GM19238 (cell line): ENCODE measurements at regions not wholly inside any gene's neighbourhood (a gene's known extent, or its start where the extent isn't known, plus 50 kb on each side); places are given as distances from the start of the nearest gene placed in this dataset.

Experiments
- DNase-seq: peaks from one replicate; pipeline ENCODE4 v3.0.0; 2011; ENCODE audit warnings: low spot score; ENCODE audit not compliant: insufficient read length

- DNase-seq, result no peak
Measured at GRCh38 chr11:112400476-112401014, 139.9 kb upstream of the PLET1 start.

DNA sequence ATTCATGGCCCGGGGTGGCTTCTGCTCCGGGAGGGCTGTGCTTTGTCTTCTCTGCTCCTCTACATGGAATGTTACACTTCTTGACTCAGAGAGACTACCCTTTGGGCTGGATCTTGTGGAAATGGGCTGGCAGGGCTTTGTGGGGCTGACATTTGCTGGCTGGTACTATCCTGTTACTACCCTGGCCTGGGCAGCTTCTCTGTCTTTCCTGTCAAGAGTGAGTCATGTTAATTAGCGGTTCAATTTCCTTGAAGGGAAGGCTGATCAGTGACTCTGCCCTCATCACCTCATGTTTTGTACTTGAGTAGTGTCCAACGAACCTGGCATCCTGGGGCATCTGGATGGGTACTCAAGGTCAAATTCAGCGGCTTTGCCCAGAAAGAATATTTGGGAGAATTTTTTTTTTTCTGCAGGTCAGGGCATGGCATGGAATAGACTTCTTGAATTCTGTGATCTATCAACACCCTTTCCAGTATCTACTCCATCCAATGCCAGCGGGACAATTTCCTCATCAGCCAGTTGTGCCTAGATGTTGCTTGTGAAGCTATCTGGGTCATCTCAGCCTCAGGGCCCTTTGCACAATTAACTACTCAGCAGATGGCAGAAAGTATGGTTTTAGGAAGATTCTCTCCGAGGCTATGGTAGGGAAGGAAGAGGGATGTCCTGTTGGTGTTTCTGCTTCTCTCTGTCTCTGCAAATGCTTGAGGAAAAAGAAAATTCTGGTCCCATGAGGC, 140.5 kb upstream of the PLET1 start:
- DNase-seq, result no peak

- no peak for DNase-seq
Measured at GRCh38 chr11:112403432-112403831, 142.8 kb upstream of the PLET1 start.

GRCh38 chr11:112404112-112404511, 143.5 kb upstream of the PLET1 start:
- no peak for DNase-seq

- DNase-seq, result no peak
Measured at GRCh38 chr11:112408517-112408916, 147.9 kb upstream of the PLET1 start.

DNA sequence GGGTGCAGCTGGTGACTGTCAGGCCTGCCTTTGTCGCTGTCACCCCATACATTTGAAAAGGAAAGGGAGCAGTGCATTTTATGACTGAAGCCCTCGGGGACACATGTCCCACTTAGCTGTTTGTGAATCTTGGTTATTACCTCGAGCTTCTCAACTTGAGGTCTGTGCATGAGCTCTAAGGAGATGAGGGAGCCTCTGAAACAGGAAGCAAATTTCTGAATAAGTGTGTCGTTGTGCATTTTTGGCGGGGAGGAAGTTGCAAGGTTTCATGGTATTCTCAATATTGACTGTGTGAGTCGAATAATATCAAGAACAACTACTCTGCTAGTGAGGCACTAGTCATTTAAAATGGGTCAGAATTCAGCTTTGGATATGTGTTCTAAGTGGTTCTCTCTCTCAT, 149.7 kb upstream of the PLET1 start:
- no peak for DNase-seq

DNA sequence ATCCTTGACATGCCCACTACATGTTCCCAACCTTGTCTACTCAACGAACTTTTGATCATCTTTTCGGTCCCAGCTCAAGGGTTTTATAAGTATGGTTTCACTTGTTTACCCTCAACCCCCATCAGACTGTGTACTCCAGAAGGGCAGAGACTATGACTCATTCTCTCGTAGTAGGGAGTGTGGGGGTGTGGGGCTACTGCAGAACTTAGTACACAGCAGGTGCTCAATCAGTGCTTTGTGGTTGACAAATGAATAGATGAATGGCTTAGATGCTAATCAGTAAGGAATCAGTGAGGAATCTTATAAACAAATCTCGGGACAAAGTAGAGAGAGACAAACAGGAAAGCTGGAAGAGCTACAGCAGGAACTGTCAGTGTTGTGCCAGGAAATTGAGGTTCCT, 151.7 kb upstream of the PLET1 start:
- no peak for DNase-seq

GRCh38 chr11:112417339-112417738, 156.7 kb upstream of the PLET1 start:
- DNase-seq, result no peak

DNA sequence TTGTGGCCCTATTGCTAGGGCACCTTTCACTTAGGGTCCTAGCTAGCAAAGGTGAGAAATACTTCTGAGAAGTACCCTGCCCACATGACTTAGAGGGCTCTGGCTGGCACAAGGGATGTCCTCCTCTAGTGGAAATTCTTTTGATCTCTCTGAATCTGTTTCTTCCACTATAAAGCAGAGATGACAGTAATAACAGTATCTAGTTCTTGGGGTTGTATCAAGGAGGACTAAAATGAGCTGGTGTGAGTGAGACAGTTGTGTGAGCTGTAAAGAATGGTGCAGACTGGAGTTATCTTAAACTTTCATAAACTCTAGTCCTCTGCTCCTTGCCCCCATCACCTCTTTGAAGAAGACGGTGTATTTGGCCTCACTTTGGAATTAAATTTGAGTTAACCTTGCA, 157.8 kb upstream of the PLET1 start:
- no peak for DNase-seq

GRCh38 chr11:112421879-112422278, 161.2 kb upstream of the PLET1 start:
- DNase-seq, result no peak

DNA sequence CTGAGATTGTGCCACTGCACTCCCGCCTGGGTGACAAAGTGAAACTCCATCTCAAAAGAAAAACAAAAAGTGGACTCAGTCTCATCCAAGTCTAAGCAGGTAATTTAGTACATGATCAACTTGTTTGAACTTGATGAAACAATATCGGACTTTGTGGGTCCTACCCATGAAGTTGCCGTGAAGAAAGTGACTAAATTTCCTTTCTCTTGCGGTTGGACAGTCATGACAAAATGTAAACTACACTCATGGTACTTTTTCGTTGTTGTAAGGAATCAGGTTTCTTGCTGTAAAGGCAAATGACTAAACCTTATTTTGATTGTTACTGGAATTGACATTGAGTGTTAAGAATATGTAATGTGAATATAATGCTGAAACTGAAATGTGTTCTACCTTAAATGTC, 164.5 kb upstream of the PLET1 start:
- no peak for DNase-seq

- no peak for DNase-seq
Measured at GRCh38 chr11:112437096-112437495, 176.4 kb upstream of the PLET1 start.

DNA sequence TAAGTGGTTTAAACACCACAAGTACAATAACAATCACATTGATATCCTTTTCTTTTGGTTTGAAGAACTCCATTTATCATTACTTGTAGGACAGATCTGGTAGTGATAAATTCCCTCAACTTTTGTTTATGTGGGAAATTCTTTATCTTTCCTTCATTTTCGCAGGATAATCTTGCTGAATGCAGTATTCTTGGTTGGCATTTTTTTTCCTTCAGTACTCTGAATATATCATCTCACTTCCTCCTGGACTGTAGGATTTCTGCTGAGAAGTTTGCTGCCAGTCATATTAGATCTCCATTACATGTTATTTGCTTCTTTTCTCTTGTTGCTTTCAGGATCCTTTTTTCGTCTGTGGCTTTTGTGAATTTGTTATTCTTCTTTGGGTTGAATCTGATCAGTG, 179.0 kb upstream of the PLET1 start:
- DNase-seq, result no peak

- DNase-seq, result no peak
Measured at GRCh38 chr11:112440518-112440917, 179.9 kb upstream of the PLET1 start.

DNA sequence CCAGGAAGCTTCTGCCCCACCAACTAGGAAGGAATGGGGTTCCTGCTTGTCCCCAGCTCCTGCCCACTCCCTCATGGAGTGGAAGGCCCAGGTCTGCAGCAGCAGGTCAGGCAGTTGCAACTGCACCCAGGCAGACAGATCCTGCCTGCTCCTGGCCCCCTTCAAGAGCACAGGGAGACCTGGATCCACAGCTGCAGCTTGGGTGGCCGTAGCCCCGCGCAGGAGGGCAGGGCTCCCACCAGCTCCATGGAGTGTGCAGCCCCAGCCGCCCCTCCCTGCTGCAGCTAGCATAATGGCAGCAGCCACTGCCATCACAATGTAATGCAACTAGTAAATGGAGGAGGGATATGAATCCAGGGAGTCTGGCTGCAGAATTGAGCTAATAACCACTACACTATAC, 187.5 kb upstream of the PLET1 start:
- DNase-seq, result no peak

DNA sequence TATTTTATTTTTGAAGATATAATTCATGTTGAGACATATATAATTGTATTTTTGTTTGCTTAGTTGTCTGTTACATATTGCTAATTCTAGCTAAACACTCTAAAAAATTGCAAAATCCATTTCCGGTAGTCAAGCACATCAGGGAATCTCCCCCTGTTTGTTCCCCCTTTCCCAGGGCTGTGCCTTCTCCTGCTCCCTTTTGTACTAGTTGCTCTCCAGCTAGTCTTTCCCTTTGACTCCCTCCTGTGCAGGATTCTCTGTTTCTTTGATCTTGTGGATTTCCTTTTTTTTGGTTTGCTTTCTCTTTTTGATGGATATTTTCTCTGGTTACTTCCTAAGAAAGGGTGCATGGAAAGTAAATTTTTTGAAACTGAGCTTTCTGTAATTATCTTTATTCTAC, 188.1 kb upstream of the PLET1 start:
- DNase-seq, result no peak

DNA sequence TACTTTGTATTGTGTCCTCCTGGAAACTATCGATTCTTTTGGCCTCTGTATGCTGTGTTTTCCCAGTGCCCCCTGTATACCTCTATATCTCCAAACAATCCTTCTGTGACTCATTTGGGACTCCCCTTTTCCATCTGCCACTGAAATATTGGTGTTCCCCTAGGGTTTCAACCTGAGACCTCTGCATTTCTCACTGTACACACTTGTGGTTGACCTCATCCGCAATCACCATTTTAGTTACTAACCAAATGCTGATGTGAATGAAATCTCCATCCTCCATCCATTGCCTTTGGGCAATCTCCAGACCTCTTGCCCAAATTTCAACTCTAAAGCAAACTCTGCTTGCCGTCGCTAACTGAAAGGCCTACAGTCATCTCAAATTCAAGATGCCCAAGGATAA, 190.6 kb upstream of the PLET1 start:
- no peak for DNase-seq

- DNase-seq, result no peak
Measured at GRCh38 chr11:112453601-112454577, 193.2 kb upstream of the PLET1 start.

DNA sequence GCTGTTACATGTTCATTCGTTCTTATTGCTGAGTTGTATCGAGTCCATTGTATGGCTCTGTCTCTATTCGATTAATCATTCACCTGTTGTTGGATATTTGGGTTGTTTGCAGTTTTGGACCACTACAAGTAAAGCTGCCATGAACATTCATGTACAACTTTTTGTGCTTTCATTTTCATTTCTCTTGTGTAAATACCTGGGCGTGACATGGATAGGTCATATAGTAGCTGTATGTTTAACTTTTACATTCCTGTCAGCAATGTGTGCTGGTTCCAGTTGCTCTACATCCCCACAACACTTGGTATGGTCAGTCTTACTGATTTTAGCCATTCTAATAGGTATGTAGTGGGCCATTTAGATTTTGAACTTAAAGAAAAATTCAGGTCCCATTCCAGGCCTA, 194.2 kb upstream of the PLET1 start:
- DNase-seq, result no peak

GRCh38 chr11:112455791-112456190, 195.1 kb upstream of the PLET1 start:
- DNase-seq, result no peak

- DNase-seq, result no peak
Measured at GRCh38 chr11:112457532-112457931, 196.9 kb upstream of the PLET1 start.

GRCh38 chr11:112459001-112459400, 198.3 kb upstream of the PLET1 start:
- no peak for DNase-seq
